ENCODE measurements at regions not wholly inside any gene's neighbourhood (a gene's known extent, or its start where the extent isn't known, plus 50 kb on each side); places are given as distances from the start of the nearest gene placed in this dataset.
"Not testable (repeated sequence)": the region's sequence is repeated elsewhere in the genome, so short reads cannot be mapped to it uniquely, and the experiment has no call there.

GRCh38 chr2:238525990-238526389, 99.3 kb downstream of the ASB1 start:
- no peak for ATAC-seq (ENCODE audit: insufficient read depth, low read depth)
- Histone ChIP-seq H3K27me3 (ENCODE audit: insufficient read depth, low read length, poor library complexity) (peaks cover 3% of the 10 kb centered on the region), H2AFZ (ENCODE audit: low read depth, low read length) (no peak overlapping the region), H3K4me1 (ENCODE audit: insufficient read depth, low read length) (no peaks in the 10 kb centered on the region), H3K4me3 (ENCODE audit: low read depth in 1 of 2, low read length in 2 of 2) (no peak overlapping the region), H3K27ac (ENCODE audit: low read length) (no peak overlapping the region), H3K4me2 (ENCODE audit: insufficient read depth, low read length) (no peak overlapping the region), H3K36me3 (ENCODE audit: insufficient read depth, low read length) (no peaks in the 10 kb centered on the region), H4K20me1 (ENCODE audit: insufficient read depth, low read length) (no peaks in the 10 kb centered on the region), H3K79me2 (ENCODE audit: insufficient read depth, low read length) (no peaks in the 10 kb centered on the region), H3K9ac (ENCODE audit: low read depth, low read length) (no peak overlapping the region), H3K9me3 (ENCODE audit: insufficient read depth, low read length, severe bottlenecking) (no peaks in the 10 kb centered on the region)
- no peak for DNase-seq
- no peak for TF ChIP-seq CTCF (IDR thresholded peaks at IDR 0.05; ENCODE audit: borderline replicate concordance, extremely low read depth, low read length, poor library complexity, severe bottlenecking)
- no peak for TF ChIP-seq EZH2 (IDR thresholded peaks at IDR 0.05; ENCODE audit: borderline replicate concordance, low read depth, low read length, severe bottlenecking)

- DNase-seq, result no peak
- TF ChIP-seq CTCF (IDR thresholded peaks at IDR 0.05; ENCODE audit: borderline replicate concordance, extremely low read depth, low read length, poor library complexity, severe bottlenecking) (no peak), EZH2 (IDR thresholded peaks at IDR 0.05; ENCODE audit: borderline replicate concordance, low read depth, low read length, severe bottlenecking) (no peak)
- no peak for ATAC-seq (ENCODE audit: insufficient read depth, low read depth)
- Histone ChIP-seq H4K20me1 (ENCODE audit: insufficient read depth, low read length) (no peaks in the 10 kb centered on the region), H2AFZ (ENCODE audit: low read depth, low read length) (no peak overlapping the region), H3K4me2 (ENCODE audit: insufficient read depth, low read length) (no peak overlapping the region), H3K4me3 (ENCODE audit: low read depth in 1 of 2, low read length in 2 of 2) (no peak overlapping the region), H3K9ac (ENCODE audit: low read depth, low read length) (no peak overlapping the region), H3K79me2 (ENCODE audit: insufficient read depth, low read length) (no peaks in the 10 kb centered on the region), H3K27ac (ENCODE audit: low read length) (no peak overlapping the region), H3K27me3 (ENCODE audit: insufficient read depth, low read length, poor library complexity) (peaks cover 3% of the 10 kb centered on the region), H3K4me1 (ENCODE audit: insufficient read depth, low read length) (no peaks in the 10 kb centered on the region), H3K36me3 (ENCODE audit: insufficient read depth, low read length) (no peaks in the 10 kb centered on the region), H3K9me3 (ENCODE audit: insufficient read depth, low read length, severe bottlenecking) (peaks cover 2% of the 10 kb centered on the region)
Measured at GRCh38 chr2:238527565-238527964, 100.8 kb downstream of the ASB1 start.

GRCh38 chr2:238528953-238529781, 102.4 kb downstream of the ASB1 start:
- Histone ChIP-seq H3K36me3 (ENCODE audit: insufficient read depth, low read length) (no peaks in the 10 kb centered on the region), H3K9ac (ENCODE audit: low read depth, low read length) (no peak overlapping the region), H2AFZ (ENCODE audit: low read depth, low read length) (no peak overlapping the region), H3K4me1 (ENCODE audit: insufficient read depth, low read length) (no peaks in the 10 kb centered on the region), H3K4me2 (ENCODE audit: insufficient read depth, low read length) (no peak overlapping the region), H3K4me3 (ENCODE audit: low read depth in 1 of 2, low read length in 2 of 2) (no peak overlapping the region), H3K9me3 (ENCODE audit: insufficient read depth, low read length, severe bottlenecking) (peaks cover 2% of the 10 kb centered on the region), H3K27me3 (ENCODE audit: insufficient read depth, low read length, poor library complexity) (peaks cover 3% of the 10 kb centered on the region), H4K20me1 (ENCODE audit: insufficient read depth, low read length) (no peaks in the 10 kb centered on the region), H3K79me2 (ENCODE audit: insufficient read depth, low read length) (no peaks in the 10 kb centered on the region), H3K27ac (ENCODE audit: low read length) (no peak overlapping the region)
- no peak for ATAC-seq (ENCODE audit: insufficient read depth, low read depth)
- TF ChIP-seq CTCF (IDR thresholded peaks at IDR 0.05; ENCODE audit: borderline replicate concordance, extremely low read depth, low read length, poor library complexity, severe bottlenecking) (no peak), EZH2 (IDR thresholded peaks at IDR 0.05; ENCODE audit: borderline replicate concordance, low read depth, low read length, severe bottlenecking) (no peak)
- no peak for DNase-seq

GRCh38 chr2:238531017-238531645, 104.4 kb downstream of the ASB1 start:
- H3K4me2 ChIP-seq (ENCODE audit: insufficient read depth, low read length); H3K36me3 ChIP-seq (ENCODE audit: insufficient read depth, low read length); H3K9me3 ChIP-seq (ENCODE audit: insufficient read depth, low read length, severe bottlenecking); H3K4me3 ChIP-seq (ENCODE audit: low read depth in 1 of 2, low read length in 2 of 2); H3K27me3 ChIP-seq (ENCODE audit: insufficient read depth, low read length, poor library complexity); DNase-seq; H3K9ac ChIP-seq (ENCODE audit: low read depth, low read length); ATAC-seq (ENCODE audit: insufficient read depth, low read depth); H3K79me2 ChIP-seq (ENCODE audit: insufficient read depth, low read length); H3K27ac ChIP-seq (ENCODE audit: low read length); H3K4me1 ChIP-seq (ENCODE audit: insufficient read depth, low read length); H4K20me1 ChIP-seq (ENCODE audit: insufficient read depth, low read length); H2AFZ ChIP-seq (ENCODE audit: low read depth, low read length): not testable (repeated sequence)

- not testable (repeated sequence) for H4K20me1 ChIP-seq (ENCODE audit: insufficient read depth, low read length); H3K9me3 ChIP-seq (ENCODE audit: insufficient read depth, low read length, severe bottlenecking); H3K4me3 ChIP-seq (ENCODE audit: low read depth in 1 of 2, low read length in 2 of 2); H3K4me2 ChIP-seq (ENCODE audit: insufficient read depth, low read length); H3K27me3 ChIP-seq (ENCODE audit: insufficient read depth, low read length, poor library complexity); H3K79me2 ChIP-seq (ENCODE audit: insufficient read depth, low read length); H3K36me3 ChIP-seq (ENCODE audit: insufficient read depth, low read length); H3K27ac ChIP-seq (ENCODE audit: low read length); DNase-seq; H2AFZ ChIP-seq (ENCODE audit: low read depth, low read length); H3K4me1 ChIP-seq (ENCODE audit: insufficient read depth, low read length); ATAC-seq (ENCODE audit: insufficient read depth, low read depth); H3K9ac ChIP-seq (ENCODE audit: low read depth, low read length)
Measured at GRCh38 chr2:238543732-238544131, 117.0 kb downstream of the ASB1 start.

All from DND-41 (cell line).